GM19035 (cell line): ENCODE measurements at regions not wholly inside any gene's neighbourhood (a gene's known extent, or its start where the extent isn't known, plus 50 kb on each side); places are given as distances from the start of the nearest gene placed in this dataset.

ENCODE experiments used
- ATAC-seq: cut with Tn5 transposase; IDR thresholded peaks from one replicate; pipeline ENCODE4 v1.9.1; 2021; ENCODE audit not compliant: unreplicated experiment

DNA sequence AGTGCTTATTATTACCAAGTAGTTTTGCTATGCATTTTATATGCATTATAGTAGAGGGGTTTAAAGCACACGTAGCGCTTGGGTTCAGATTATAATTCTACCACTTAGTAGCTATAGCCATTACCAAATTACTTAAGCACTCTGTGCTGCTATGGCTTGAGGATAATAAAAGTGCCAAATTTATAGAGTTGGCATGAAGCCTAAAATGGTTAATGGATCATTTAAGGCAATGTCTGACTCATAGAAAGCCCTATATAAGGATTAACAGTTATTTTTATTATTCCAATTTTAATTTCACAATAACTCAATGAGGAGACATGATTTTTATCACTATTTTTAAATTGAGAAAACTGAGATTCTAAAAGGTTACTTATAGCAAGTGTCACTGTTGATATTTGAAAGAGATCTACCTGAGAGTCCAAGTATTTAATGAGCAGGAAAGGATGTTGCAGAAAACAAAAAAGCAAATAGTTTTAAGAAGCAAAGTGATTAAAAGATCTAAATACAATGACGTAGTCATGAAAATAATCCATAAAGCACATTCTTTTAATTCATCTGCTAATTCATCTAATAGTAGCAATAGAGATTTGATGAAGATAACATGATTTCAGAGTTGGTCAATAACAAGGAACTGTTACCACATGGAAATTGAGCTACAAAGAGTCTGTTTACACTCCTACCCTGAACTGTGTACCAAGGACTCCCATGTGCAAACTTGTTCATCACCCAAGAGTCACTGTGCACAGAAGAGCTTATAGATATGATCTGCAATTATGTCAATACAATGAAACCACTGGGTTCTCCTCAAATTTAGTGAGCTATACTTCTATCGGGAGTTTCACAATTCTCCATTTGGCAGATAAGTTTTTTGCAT, 78.8 kb upstream of the DTNA start:
- no peak for ATAC-seq

DNA sequence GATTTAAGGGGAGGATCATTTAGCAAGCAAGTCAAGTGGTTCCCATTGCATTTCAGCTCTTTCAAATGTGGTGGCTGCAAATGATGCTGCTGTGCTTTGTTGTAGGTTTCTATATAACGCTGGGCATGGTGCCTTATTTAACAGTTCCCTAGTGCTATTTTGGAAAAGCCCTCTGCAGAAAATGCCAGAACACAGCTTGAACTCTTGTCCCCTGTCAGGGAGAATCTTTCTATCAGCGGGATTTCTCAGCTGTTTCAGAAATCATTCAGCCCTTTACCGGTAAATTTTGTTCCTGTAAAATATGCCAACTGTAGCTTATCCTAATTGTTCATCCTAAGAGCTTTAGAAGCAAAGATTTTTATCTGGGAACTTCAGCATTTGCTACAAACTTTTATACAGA, 77.8 kb upstream of the DTNA start:
- no peak for ATAC-seq

- no peak for ATAC-seq
Observed at GRCh38 chr18:34633368-34633767, 76.7 kb upstream of the DTNA start.

DNA sequence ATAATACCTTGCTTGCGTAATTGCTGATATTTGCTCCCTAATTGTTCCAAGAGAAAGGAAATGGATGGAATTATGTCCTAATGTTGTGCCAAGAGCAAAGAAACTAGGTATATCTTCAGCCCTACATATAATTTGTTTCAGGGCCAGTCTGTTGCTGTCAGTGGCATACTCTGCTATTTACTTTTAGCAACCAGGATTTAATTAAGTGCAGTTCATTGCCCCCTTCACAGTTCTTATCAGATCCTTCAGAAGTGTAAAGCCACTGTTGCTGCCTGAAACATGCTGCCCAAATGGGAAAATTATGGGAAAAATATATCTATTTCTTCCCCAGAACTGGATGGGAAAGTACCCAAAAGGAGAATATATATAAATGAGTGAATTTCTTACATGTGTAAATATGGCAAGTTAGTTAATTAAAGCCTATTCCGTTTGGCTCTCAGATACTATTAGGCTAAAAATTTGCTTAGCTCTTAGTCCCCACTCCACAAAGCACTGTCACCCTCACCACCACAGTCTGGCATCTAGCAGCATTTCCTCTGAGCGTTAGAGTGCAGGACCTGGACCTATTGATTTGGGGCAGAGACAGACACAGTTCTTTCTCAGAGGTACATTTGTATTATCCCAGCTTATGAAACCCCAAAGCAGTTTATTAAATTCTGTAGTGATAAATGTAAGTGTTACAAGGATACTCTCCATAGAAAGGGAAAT, 72.8 kb upstream of the DTNA start:
- no peak for ATAC-seq

DNA sequence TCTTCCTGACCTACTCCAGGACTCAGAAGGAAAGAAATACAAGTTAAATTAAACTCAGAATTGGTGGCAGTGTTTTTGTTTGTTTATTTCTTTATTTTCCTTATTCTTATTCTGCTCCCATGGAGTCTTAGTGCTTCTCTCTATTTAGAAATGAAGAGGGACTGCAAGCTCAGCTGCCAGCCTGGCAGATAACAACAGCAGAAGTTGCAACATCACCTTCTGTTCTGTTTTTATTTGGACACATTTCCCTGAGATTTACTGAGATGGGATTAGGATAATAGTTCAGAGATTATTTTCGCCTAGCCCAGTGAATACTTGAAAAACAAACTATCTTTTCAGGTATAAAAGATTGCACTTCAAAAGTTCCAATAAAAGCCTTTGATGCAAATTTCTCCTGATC, 70.4 kb upstream of the DTNA start:
- no peak for ATAC-seq

GRCh38 chr18:34640276-34640675, 69.8 kb upstream of the DTNA start:
- ATAC-seq = no peak

- no peak for ATAC-seq
Observed at GRCh38 chr18:34643989-34644388, 66.1 kb upstream of the DTNA start.

DNA sequence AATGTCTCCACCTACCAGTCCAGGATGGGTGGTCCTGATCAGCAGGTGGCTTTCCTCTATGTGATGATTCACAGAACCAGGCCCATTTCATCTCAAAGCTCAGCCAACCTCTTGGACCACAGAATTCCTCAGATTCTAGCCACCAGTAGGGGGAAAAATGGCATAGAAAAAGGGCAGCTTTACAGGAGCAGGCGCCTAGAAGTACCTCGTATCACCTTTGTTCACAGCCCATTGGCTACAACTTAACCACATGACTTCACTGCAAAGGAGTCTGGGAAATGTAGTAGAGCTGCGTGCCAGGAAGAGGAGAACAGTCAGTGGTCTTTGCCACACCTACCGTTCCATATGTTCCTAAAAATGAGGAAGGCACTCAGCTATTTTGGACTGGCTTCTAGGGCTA, 62.8 kb upstream of the DTNA start:
- peak; percentile 85 for ATAC-seq

DNA sequence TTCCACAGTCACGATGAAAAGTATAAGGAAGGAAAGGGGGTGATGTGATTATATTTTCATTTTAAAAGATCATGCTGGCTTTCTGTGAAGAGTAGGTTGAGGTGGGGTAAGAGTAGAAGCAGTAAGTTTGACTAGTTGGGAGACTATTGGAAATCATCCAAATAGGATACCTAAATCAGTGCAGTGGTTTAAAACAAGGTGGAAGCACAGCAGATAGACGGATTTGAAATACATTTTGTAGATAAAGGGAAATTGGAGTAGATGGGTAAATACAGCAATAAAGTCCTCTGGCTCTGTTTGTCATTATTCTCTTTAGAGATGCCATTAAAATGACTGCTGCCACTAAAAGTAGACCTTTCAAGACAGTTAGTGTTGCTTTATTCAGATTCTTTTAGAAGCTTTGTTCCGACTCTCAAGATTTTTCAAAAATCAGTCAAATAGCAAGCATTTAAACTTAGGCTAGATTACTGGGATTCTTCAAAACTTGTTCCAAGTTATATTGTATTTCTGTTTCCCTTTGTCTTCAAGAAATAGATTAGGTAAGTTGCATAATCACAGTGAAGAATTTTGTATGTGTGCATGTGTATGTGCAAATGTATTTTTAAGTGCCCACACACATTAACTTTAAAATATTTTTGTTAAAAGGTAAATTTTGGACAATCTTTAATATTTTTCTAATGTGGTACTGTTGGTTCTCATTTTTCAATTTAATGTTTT, 61.7 kb upstream of the DTNA start:
- no peak for ATAC-seq

GRCh38 chr18:34649080-34649479, 61.0 kb upstream of the DTNA start:
- no peak for ATAC-seq

GRCh38 chr18:34650121-34650545, 60.0 kb upstream of the DTNA start:
- ATAC-seq = no peak

GRCh38 chr18:34651586-34652369, 58.3 kb upstream of the DTNA start:
- ATAC-seq = no peak

GRCh38 chr18:34655131-34655530, 55.0 kb upstream of the DTNA start:
- ATAC-seq = no peak

DNA sequence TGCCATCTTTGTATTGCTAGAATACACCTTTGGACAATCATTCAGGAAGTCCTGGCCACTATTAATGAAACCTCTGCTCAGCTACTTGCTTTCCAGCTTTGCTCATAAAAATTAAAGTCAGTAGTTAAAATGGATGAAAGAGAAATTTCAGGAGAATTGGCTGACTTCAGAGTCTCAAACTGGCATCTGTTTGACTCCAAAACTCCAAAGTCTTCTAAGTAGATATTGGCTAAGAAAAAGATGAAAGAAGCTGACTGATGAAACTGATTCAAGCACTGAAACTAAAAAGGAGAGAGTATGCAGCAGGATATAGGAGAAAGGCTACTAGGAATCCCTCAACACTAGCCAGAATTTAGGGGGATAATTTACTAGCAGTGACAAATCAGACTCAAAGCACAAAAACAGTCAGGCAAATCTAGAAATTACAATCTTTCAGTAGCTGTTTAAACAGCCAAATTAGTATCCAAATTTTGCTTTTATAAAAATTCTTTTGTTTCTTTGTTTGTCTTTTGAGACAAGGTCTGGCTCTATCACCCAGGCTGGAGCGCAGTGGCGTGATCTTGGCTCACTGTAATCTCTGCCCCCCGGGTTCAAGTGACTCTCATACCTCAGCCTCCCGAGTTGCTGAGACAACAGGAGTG, 52.1 kb upstream of the DTNA start:
- no peak for ATAC-seq

DNA sequence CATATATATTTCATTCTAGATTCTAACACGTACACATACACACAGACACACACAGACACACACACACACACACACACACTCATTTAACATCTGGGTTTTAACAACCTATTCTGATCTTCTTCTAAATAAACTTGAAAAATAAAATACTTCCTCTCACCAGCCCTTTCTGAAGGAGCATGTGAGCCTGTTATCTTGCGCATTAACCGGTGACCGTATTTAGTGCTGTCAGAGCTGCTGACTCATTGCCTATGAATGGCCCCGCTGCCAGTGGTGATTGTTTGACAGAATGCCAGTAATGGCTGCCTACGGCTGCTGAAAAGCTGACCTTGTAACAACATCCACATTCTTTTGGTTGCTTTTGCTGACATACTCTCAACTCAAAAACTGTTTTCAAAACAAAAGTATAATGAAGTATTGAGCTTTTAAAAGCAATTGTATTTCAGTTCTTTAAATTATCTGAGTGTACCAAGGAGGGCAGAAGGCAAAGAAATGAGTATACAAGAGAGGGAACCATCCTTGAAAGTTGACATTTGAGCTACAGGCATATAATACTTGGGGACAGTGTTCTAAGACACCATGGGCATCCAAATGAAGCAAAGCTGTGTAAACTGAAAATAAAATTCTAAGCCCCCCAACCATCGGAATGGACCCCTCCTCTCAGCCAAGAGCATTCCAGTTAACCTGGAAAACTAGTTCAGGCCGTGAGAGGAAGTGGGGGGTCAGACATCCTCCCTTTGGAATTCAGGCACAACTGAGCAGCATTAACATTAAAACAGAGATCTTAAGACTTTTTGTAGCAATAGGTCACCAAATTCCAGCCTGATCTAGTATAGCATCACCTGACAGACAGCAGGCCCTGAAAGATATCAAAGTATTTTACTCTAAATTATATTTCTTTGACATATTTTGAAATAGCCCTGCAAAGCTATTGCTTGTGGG, 50.2 kb upstream of the DTNA start:
- ATAC-seq = no peak
